M059J (cell line): ENCODE measurements at regions not wholly inside any gene's neighbourhood (a gene's known extent, or its start where the extent isn't known, plus 50 kb on each side); places are given as distances from the start of the nearest gene placed in this dataset.

Source experiments
- DNase-seq: peaks from one replicate; pipeline ENCODE4 v3.0.0-alpha.2; 2012; ENCODE audit warnings: low read depth

DNA sequence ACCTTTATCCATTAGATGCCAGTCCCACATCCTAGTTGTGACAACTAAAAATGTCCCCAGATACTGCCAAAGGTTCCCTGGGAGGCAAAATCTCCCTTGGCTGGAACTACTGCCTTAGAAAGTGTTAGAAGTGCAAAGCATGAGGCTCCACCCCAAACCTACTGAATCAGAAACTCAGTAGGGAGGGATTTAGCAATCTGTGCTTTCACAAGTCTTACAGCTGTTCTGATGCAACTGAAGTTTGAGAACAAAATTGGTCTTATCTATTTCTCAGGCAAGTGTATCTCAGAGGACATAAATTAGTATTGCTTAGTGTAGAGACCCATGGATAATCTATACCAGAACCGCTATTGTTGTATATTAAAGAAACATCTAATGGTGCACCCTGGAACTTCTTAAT lies 70.2 kb downstream of the CLDN1 start:
- DNase-seq, result peak; percentile 12

- no peak for DNase-seq
Measured at GRCh38 chr3:190249414-190249813, 72.8 kb downstream of the CLDN1 start.

GRCh38 chr3:190242147-190242546 lies 80.1 kb downstream of the CLDN1 start:
- no peak for DNase-seq

DNA sequence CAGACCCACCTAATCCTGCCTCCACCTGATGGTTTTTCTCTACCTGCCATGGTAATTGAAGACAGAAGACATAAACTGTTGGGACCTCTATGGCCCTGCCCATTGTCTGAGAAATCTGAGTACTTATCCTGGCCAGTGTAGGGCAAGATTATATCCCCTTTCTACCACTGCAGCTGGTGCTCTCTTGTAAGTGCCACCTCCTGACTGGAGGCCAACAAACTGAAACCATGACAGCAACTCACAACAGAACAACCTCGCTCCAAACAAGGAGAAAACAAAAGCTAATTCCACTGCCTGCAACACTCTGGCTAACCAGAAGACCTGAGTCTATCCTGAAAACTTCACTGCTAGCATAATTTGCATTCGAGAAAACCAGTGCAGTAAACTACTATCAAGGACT lies 82.9 kb downstream of the CLDN1 start:
- peak; percentile 29 for DNase-seq

DNA sequence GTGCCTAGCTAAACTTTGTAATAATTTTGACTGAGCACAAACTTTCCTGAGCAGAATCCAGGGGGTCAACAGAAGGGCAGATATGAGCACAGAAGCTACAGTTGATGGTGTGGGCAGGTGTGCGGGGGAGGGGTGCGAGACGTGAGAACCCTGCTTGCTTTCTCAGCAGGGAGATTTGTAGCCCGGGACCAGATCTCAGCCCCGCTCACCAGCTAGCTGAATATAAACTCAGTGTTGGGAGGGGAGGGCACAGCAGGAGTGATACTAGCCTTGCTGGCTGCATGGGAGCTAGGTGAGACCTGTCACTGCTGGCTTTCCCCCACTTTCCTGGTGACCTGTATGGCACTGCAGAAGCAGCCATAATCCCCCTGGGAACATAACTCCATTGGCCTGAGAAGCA lies 83.4 kb downstream of the CLDN1 start:
- no peak for DNase-seq

DNA sequence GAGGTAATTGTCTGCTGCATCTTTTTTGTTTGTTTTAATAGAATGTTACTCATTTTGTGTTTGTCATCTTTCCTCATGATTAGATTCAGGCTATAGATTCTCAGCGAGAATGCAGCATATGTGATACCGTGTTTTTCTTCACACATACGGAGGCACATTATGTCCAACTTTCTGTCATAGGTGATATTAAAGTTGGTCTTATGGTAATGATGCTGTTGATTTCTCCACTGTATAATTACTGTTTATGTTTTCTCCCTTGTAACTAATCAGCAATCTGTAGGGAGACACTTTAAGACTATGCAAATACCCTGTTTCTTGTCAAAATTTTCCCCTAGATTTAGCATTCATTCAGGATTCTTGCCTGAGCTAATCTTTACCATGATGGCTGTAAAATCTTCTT lies 87.6 kb downstream of the CLDN1 start:
- DNase-seq, result no peak

- peak; percentile 93 for DNase-seq
Measured at GRCh38 chr3:190229632-190230424, 92.4 kb downstream of the CLDN1 start.

- no peak for DNase-seq
Measured at GRCh38 chr3:190227064-190227463, 95.2 kb downstream of the CLDN1 start.

DNA sequence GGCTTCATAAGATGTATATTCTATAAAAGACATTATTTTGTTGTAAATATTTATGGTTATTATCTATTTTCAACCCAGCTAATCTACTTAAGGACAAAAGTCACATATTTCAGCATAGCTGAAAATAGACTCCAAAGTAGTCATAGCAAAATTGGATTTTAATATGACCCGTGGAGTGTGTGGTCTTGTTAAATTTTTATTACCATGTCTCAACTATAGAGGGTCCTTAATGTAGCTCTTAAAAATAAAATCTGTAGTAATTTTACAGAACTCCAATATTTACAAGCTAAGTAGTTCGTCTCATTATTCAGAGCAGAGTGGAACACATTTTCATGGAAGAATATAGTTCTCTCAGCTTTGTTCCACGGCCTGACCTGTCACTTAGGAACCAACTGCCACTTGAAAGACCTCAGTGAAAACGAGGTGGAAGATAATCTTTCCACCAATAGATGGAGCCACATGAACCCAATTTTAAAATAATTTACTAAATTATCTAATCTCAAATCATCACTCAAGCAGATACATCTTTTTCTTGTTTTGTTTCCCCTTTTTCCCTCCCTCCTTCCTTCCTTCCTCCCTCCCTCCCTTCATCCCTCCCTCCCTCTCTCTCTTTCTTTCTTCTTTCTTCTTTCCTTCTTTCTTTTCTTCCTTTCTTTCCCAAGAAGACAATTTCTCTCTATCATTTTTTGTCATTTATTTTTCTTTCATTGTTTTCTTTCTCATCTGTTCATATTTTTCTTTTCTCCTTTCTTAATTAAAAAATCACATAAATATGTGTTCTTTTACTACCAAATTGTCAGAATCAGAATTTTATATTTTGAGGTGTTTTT lies 97.2 kb downstream of the CLDN1 start:
- peak; percentile 57 for DNase-seq

- DNase-seq, result no peak
Measured at GRCh38 chr3:190224456-190224855, 97.8 kb downstream of the CLDN1 start.

DNA sequence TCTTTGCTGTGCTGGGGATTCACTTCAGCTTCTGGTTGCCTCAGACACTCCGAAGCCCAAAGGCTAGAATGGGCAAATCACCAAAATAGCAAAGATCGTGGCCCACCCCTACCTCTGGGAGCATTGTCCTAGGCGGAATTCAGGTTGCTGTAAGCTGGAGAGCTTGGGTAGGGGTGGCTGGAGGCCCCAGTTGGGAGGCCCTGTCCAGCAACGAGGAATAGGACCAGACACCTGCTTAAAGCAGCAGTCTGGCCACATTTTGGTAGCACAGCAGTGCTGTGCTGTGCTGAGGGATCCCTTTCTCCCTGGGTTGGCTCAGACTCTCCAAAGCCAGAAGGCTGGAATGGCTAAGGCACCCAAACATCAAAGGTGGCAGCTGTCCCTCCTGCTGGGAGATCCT lies 99.3 kb downstream of the CLDN1 start:
- DNase-seq, result no peak

DNA sequence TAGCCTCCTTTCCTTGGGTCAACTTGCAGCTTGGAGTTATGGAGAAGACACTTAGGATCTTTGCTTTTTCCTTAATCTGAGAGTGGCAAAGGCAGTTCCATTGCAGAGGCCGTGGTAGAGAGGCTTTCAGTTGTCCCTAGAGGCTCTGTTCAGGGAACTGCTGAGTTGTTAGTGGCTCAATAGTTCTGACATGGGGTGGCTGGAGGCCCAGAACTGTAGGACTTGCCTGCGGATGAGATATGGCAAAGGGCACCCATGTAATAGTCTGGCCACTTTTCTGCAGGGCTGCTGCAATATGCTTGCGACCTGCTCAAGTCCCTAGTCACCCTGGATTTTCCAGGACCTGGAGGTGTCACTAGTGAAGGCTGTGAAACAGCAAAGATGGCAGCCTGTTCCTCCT lies 99.9 kb downstream of the CLDN1 start:
- no peak for DNase-seq

GRCh38 chr3:190220362-190220761 lies 99.7 kb upstream of the P3H2 start:
- DNase-seq, result no peak

DNA sequence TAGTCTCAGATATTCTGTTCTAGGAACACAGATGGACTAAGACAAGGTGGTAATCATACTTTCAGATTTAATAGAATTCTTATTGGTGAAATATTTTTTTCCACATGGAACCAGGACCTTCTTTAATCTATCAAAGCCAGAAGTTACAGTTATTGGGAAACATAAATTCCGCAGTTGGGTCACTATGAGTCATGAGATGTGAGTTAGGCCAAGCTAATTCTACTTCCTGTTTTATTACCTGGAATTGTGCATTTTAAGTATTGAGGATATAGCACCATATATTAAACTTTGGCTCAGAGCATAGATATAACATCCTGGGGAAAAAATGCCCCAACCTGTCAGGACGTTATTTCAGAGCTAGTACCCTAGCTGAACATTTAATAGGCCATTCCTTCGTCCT lies 96.4 kb upstream of the P3H2 start:
- peak; percentile 68 for DNase-seq

DNA sequence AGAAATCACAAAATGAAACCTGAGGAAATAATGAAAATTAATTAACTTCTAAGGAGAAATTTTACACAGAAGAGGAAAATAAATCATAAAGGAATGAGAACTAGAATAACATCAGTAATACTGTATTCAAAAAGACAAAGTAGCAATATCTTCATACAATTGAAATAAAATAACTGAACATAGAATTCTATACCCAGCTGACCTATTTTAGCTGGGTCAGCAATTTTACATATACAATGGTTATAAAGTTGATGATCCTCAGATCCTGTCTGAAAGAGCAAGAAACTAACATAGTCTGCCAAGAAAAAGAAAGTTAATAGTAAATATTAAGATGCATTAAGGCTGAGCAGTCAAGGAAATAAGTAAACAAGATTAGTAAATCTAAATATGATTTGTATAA lies 93.0 kb upstream of the P3H2 start:
- no peak for DNase-seq

GRCh38 chr3:190210608-190211007 lies 89.9 kb upstream of the P3H2 start:
- no peak for DNase-seq

DNA sequence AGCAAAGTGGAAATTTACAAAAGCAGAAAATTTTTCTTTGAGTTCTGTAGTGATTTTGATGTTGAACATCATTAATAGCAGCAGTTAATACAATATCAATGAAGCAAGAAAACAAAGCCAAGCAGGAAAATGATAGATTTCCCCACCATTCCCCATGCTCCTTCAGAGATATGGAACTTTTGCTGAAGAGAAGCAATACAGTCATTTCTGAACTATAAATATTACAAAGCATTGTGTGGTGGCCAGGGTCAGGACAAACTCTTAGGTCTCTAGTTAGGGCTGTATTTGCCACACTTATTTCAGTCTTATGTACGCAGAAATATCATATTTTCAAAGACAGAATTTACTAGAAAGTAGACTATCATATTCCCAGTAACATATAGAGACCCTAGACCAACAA lies 88.8 kb upstream of the P3H2 start:
- DNase-seq, result no peak

- DNase-seq, result no peak
Measured at GRCh38 chr3:190208196-190208595, 87.5 kb upstream of the P3H2 start.

GRCh38 chr3:190205739-190206138 lies 85.0 kb upstream of the P3H2 start:
- DNase-seq, result peak; percentile 79

- no peak for DNase-seq
Measured at GRCh38 chr3:190204200-190204599, 83.5 kb upstream of the P3H2 start.

GRCh38 chr3:190197346-190197763 lies 76.7 kb upstream of the P3H2 start:
- no peak for DNase-seq

GRCh38 chr3:190194506-190194905 lies 73.8 kb upstream of the P3H2 start:
- DNase-seq, result no peak

GRCh38 chr3:190193210-190193609 lies 72.5 kb upstream of the P3H2 start:
- DNase-seq, result peak; percentile 44
